ENCODE measurements at regions not wholly inside any gene's neighbourhood (a gene's known extent, or its start where the extent isn't known, plus 50 kb on each side); places are given as distances from the start of the nearest gene placed in this dataset.

DNA sequence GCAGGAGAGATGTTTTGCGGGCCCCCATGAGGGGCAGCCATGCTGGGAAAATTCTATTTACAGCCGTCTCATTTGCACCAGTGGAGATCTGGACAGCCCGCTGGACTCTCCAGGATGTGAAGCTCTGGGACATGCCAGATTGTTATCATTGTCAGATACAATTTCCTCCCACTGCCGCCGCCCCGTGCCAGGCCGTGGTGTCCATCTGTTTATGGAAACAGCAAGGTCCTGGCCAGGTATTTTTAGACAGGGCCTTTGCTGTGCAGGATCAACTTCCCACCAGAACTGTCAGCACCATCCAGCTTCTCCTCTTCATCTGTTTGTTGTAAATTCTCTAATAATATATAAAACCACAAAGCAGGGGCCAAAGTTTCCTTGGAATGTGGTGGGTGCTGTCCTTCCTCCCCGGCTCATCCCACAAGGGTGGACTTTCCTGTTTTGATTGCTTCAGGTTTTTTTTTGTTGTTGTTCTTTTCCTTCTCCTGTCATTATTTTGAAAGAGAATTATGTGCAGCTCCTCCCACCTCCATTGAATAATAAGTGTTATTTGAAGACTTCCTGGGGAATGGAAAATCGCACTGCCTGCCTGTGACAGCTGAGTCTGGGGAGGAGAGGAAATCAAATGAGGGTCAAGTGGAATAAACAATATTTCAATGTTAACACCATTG, 398.1 kb downstream of the TNS1 start:
- H3K9me3 ChIP-seq (ENCODE audit: low read length) = no peaks in the 10 kb centered on the region
- no peaks in the 10 kb centered on the region for H3K9me2 ChIP-seq (replicated peaks; ENCODE audit: insufficient read depth, low read length)
- H3K36me3 ChIP-seq (ENCODE audit: insufficient read depth, low read length) = no peaks in the 10 kb centered on the region
- H3K79me2 ChIP-seq (ENCODE audit: low read length) = no peaks in the 10 kb centered on the region
- H3K4me1 ChIP-seq (ENCODE audit: low read length) = no peaks in the 10 kb centered on the region
- no peak overlapping the region for H3K9ac ChIP-seq (ENCODE audit: low read length)
- no peak overlapping the region for H3K27ac ChIP-seq (ENCODE audit: low read length)
- no peak overlapping the region for H3K4me2 ChIP-seq (ENCODE audit: low read depth, low read length, poor library complexity, severe bottlenecking)
- H3K27me3 ChIP-seq (ENCODE audit: low read length) = no peaks in the 10 kb centered on the region
- no peaks in the 10 kb centered on the region for H4K20me1 ChIP-seq (ENCODE audit: insufficient read depth, low read depth, low read length)
- H3K4me3 ChIP-seq (ENCODE audit: low read length) = no peak overlapping the region
- no peak for DNase-seq
- no peak overlapping the region for H2AFZ ChIP-seq (ENCODE audit: low read length)

- Histone ChIP-seq H3K9me2 (replicated peaks; ENCODE audit: insufficient read depth, low read length) (no peaks in the 10 kb centered on the region), H2AFZ (ENCODE audit: low read length) (no peak overlapping the region), H3K27ac (ENCODE audit: low read length) (no peak overlapping the region), H3K4me3 (ENCODE audit: low read length) (no peak overlapping the region), H4K20me1 (ENCODE audit: insufficient read depth, low read depth, low read length) (no peaks in the 10 kb centered on the region), H3K9me3 (ENCODE audit: low read length) (no peaks in the 10 kb centered on the region), H3K79me2 (ENCODE audit: low read length) (no peaks in the 10 kb centered on the region), H3K9ac (ENCODE audit: low read length) (no peak overlapping the region), H3K4me1 (ENCODE audit: low read length) (no peaks in the 10 kb centered on the region), H3K27me3 (ENCODE audit: low read length) (no peaks in the 10 kb centered on the region), H3K4me2 (ENCODE audit: low read depth, low read length, poor library complexity, severe bottlenecking) (no peak overlapping the region), H3K36me3 (ENCODE audit: insufficient read depth, low read length) (no peaks in the 10 kb centered on the region)
- DNase-seq = no peak
Measured at GRCh38 chr2:217601601-217602000, 401.2 kb downstream of the TNS1 start.

DNA sequence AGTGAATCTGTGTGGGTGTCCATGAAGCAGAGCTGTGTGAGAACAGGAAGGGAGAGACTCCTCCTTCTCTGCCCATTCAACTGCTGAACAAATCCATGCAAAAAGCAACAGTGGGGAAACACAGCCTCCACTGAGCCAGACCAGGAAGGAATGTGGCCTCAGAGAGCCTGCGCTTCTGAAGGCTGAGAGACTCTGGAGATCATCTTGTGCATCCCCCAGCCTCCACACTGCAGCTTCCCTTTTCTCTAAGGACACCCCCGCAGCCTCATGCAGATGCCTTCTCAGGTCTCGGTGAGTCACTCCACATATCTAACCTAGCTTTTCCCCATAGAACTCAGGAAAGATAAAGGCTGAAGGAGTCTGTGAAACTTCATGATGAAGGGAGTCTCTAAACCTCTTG, 402.9 kb downstream of the TNS1 start:
- H3K9ac ChIP-seq (ENCODE audit: low read length) = no peak overlapping the region
- no peak for DNase-seq
- H2AFZ ChIP-seq (ENCODE audit: low read length) = no peak overlapping the region

GRCh38 chr2:217597681-217598080, 405.1 kb downstream of the TNS1 start:
- H4K20me1 ChIP-seq (ENCODE audit: insufficient read depth, low read depth, low read length) = no peaks in the 10 kb centered on the region
- H3K9me2 ChIP-seq (replicated peaks; ENCODE audit: insufficient read depth, low read length) = no peaks in the 10 kb centered on the region
- no peaks in the 10 kb centered on the region; the same call in 1 of the 2 replicates for H3K4me1 ChIP-seq (ENCODE audit: low read length)
- H3K36me3 ChIP-seq (ENCODE audit: insufficient read depth, low read length) = no peaks in the 10 kb centered on the region
- H3K9ac ChIP-seq (ENCODE audit: low read length) = no peak overlapping the region
- H3K4me2 ChIP-seq (ENCODE audit: low read depth, low read length, poor library complexity, severe bottlenecking) = no peak overlapping the region
- DNase-seq = no peak
- no peaks in the 10 kb centered on the region for H3K79me2 ChIP-seq (ENCODE audit: low read length)
- H3K4me3 ChIP-seq (ENCODE audit: low read length) = no peak overlapping the region
- H2AFZ ChIP-seq (ENCODE audit: low read length) = no peak overlapping the region
- H3K27ac ChIP-seq (ENCODE audit: low read length) = no peak overlapping the region
- no peaks in the 10 kb centered on the region for H3K9me3 ChIP-seq (ENCODE audit: low read length)
- no peaks in the 10 kb centered on the region for H3K27me3 ChIP-seq (ENCODE audit: low read length)

More for the DNA sequence above, 402.9 kb downstream of the TNS1 start:
- Histone ChIP-seq H3K9me3 (ENCODE audit: low read length) (no peaks in the 10 kb centered on the region), H3K27me3 (ENCODE audit: low read length) (no peaks in the 10 kb centered on the region), H4K20me1 (ENCODE audit: insufficient read depth, low read depth, low read length) (no peaks in the 10 kb centered on the region), H3K4me1 (ENCODE audit: low read length) (no peaks in the 10 kb centered on the region), H3K4me3 (ENCODE audit: low read length) (no peak overlapping the region), H3K36me3 (ENCODE audit: insufficient read depth, low read length) (no peaks in the 10 kb centered on the region), H3K9me2 (replicated peaks; ENCODE audit: insufficient read depth, low read length) (no peaks in the 10 kb centered on the region), H3K79me2 (ENCODE audit: low read length) (no peaks in the 10 kb centered on the region), H3K27ac (ENCODE audit: low read length) (no peak overlapping the region), H3K4me2 (ENCODE audit: low read depth, low read length, poor library complexity, severe bottlenecking) (no peak overlapping the region)

- no peak overlapping the region for H3K4me3 ChIP-seq (ENCODE audit: low read length)
- no peaks in the 10 kb centered on the region; the same call in 1 of the 2 replicates for H3K4me1 ChIP-seq (ENCODE audit: low read length)
- H2AFZ ChIP-seq (ENCODE audit: low read length) = no peak overlapping the region
- H3K36me3 ChIP-seq (ENCODE audit: insufficient read depth, low read length) = no peaks in the 10 kb centered on the region
- no peak for DNase-seq
- H4K20me1 ChIP-seq (ENCODE audit: insufficient read depth, low read depth, low read length) = no peaks in the 10 kb centered on the region
- no peaks in the 10 kb centered on the region for H3K9me3 ChIP-seq (ENCODE audit: low read length)
- H3K27me3 ChIP-seq (ENCODE audit: low read length) = no peaks in the 10 kb centered on the region
- no peaks in the 10 kb centered on the region for H3K9me2 ChIP-seq (replicated peaks; ENCODE audit: insufficient read depth, low read length)
- H3K79me2 ChIP-seq (ENCODE audit: low read length) = no peaks in the 10 kb centered on the region
- H3K27ac ChIP-seq (ENCODE audit: low read length) = no peak overlapping the region
- no peak overlapping the region for H3K9ac ChIP-seq (ENCODE audit: low read length)
- no peak overlapping the region for H3K4me2 ChIP-seq (ENCODE audit: low read depth, low read length, poor library complexity, severe bottlenecking)
Measured at GRCh38 chr2:217597145-217597544, 405.6 kb downstream of the TNS1 start.

DNA sequence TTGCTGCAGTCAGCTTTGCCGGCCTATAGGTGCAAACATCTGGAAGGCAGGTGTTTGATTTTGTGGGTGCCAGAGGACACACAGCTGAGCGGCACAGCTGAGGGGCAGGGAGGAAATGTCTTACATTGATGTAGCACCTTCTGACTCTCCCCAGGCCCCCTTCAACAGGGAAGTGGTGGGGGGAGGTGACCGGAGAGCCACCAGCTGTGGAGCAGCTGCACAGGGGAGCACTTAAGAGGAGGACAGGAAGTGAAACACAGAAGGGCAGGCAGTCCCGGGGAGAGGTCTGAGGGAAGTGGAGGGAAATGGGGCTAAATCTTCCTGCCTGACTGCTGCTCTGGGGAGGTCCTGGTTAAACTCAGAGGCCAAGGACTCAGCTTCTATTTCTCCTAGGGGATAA, 409.1 kb downstream of the TNS1 start:
- no peak overlapping the region for H3K4me3 ChIP-seq (ENCODE audit: low read length)
- no peak overlapping the region for H3K27ac ChIP-seq (ENCODE audit: low read length)
- H3K27me3 ChIP-seq (ENCODE audit: low read length) = no peaks in the 10 kb centered on the region
- no peaks in the 10 kb centered on the region for H4K20me1 ChIP-seq (ENCODE audit: insufficient read depth, low read depth, low read length)
- H3K79me2 ChIP-seq (ENCODE audit: low read length) = no peaks in the 10 kb centered on the region
- H3K9me3 ChIP-seq (ENCODE audit: low read length) = no peaks in the 10 kb centered on the region
- H2AFZ ChIP-seq (ENCODE audit: low read length) = no peak overlapping the region
- DNase-seq = peak; percentile 58
- no peaks in the 10 kb centered on the region for H3K9me2 ChIP-seq (replicated peaks; ENCODE audit: insufficient read depth, low read length)
- H3K4me2 ChIP-seq (ENCODE audit: low read depth, low read length, poor library complexity, severe bottlenecking) = no peak overlapping the region
- no peaks in the 10 kb centered on the region for H3K36me3 ChIP-seq (ENCODE audit: insufficient read depth, low read length)
- no peaks in the 10 kb centered on the region; the same call in 1 of the 2 replicates for H3K4me1 ChIP-seq (ENCODE audit: low read length)
- H3K9ac ChIP-seq (ENCODE audit: low read length) = no peak overlapping the region

DNA sequence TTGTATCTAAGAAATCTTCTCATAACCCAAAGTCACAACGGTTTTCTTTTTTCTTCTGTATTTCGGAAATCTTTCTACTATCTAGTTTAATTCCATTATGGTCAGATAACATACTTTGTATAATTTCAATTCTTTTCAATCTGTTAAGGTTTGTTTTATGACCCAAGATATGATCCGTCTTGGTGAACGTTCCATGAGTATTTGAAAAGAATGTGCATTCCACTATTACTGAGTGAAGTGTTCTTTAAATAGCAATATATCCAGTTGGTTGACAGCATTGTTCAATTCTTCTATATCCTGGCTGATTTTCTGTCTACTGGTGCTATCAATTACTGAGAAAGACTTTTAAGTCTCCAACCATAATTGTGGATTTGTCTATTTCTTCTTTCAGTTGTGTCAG, 414.5 kb downstream of the TNS1 start:
- no peak overlapping the region for H2AFZ ChIP-seq (ENCODE audit: low read length)
- H4K20me1 ChIP-seq (ENCODE audit: insufficient read depth, low read depth, low read length) = no peaks in the 10 kb centered on the region
- no peaks in the 10 kb centered on the region for H3K9me2 ChIP-seq (replicated peaks; ENCODE audit: insufficient read depth, low read length)
- H3K36me3 ChIP-seq (ENCODE audit: insufficient read depth, low read length) = no peaks in the 10 kb centered on the region
- H3K79me2 ChIP-seq (ENCODE audit: low read length) = no peaks in the 10 kb centered on the region
- H3K4me1 ChIP-seq (ENCODE audit: low read length) = no peaks in the 10 kb centered on the region
- H3K27ac ChIP-seq (ENCODE audit: low read length) = no peak overlapping the region
- H3K9me3 ChIP-seq (ENCODE audit: low read length) = no peaks in the 10 kb centered on the region
- H3K4me3 ChIP-seq (ENCODE audit: low read length) = no peak overlapping the region
- no peaks in the 10 kb centered on the region for H3K27me3 ChIP-seq (ENCODE audit: low read length)
- H3K4me2 ChIP-seq (ENCODE audit: low read depth, low read length, poor library complexity, severe bottlenecking) = no peak overlapping the region
- no peak overlapping the region for H3K9ac ChIP-seq (ENCODE audit: low read length)
- no peak for DNase-seq

- no peak for DNase-seq
- no peaks in the 10 kb centered on the region for H3K9me2 ChIP-seq (replicated peaks; ENCODE audit: insufficient read depth, low read length)
- no peak overlapping the region for H3K4me3 ChIP-seq (ENCODE audit: low read length)
- no peak overlapping the region for H2AFZ ChIP-seq (ENCODE audit: low read length)
- H3K27ac ChIP-seq (ENCODE audit: low read length) = no peak overlapping the region
- H3K27me3 ChIP-seq (ENCODE audit: low read length) = no peaks in the 10 kb centered on the region
- no peaks in the 10 kb centered on the region for H3K9me3 ChIP-seq (ENCODE audit: low read length)
- H4K20me1 ChIP-seq (ENCODE audit: insufficient read depth, low read depth, low read length) = no peaks in the 10 kb centered on the region
- no peaks in the 10 kb centered on the region for H3K4me1 ChIP-seq (ENCODE audit: low read length)
- H3K79me2 ChIP-seq (ENCODE audit: low read length) = no peaks in the 10 kb centered on the region
- H3K36me3 ChIP-seq (ENCODE audit: insufficient read depth, low read length) = no peaks in the 10 kb centered on the region
- no peak overlapping the region for H3K4me2 ChIP-seq (ENCODE audit: low read depth, low read length, poor library complexity, severe bottlenecking)
- no peak overlapping the region for H3K9ac ChIP-seq (ENCODE audit: low read length)
Measured at GRCh38 chr2:217585362-217585761, 417.4 kb downstream of the TNS1 start.
